ENCODE measurements at regions not wholly inside any gene's neighbourhood (a gene's known extent, or its start where the extent isn't known, plus 50 kb on each side); places are given as distances from the start of the nearest gene placed in this dataset.
A peak's percentile ranks its signal among the peaks of the same experiment; 100 is the strongest.

GRCh38 chr7:129366-130221 is 62.8 kb upstream of the FAM20C start:
- POLR2A ChIA-PET = no interaction called here

GRCh38 chr7:130222-130572 is 62.2 kb upstream of the FAM20C start:
- no peak overlapping the region for H3K4me3 ChIP-seq (ENCODE audit: low read depth, low read length)

More at GRCh38 chr7:129366-130221, 62.8 kb upstream of the FAM20C start:
- Histone ChIP-seq H3K9me3 (ENCODE audit: control insufficient read depth, insufficient read depth, low read length) (peaks cover 6% of the 10 kb centered on the region; the same call in 1 of the 2 replicates), H3K27me3 (ENCODE audit: control insufficient read depth, insufficient read depth, low read length) (no peaks in the 10 kb centered on the region), H3K27ac (ENCODE audit: low read depth, low read length) (peak overlapping the region; percentile 12), H3K4me3 (ENCODE audit: low read depth, low read length) (peak overlapping the region; percentile 22; the same call in 1 of the 2 replicates)
- no peak for TF ChIP-seq CTCF (IDR thresholded peaks at IDR 0.05; ENCODE audit: low read depth, low read length)
- no peak for DNase-seq (ENCODE audit: low read depth, low spot score)
- CTCF ChIA-PET = interaction anchor here (0.6 kb wide), 1 partner anchor 71 kb away, joined by 3 read pairs; no protein-coding TSS in a partner anchor

DNA sequence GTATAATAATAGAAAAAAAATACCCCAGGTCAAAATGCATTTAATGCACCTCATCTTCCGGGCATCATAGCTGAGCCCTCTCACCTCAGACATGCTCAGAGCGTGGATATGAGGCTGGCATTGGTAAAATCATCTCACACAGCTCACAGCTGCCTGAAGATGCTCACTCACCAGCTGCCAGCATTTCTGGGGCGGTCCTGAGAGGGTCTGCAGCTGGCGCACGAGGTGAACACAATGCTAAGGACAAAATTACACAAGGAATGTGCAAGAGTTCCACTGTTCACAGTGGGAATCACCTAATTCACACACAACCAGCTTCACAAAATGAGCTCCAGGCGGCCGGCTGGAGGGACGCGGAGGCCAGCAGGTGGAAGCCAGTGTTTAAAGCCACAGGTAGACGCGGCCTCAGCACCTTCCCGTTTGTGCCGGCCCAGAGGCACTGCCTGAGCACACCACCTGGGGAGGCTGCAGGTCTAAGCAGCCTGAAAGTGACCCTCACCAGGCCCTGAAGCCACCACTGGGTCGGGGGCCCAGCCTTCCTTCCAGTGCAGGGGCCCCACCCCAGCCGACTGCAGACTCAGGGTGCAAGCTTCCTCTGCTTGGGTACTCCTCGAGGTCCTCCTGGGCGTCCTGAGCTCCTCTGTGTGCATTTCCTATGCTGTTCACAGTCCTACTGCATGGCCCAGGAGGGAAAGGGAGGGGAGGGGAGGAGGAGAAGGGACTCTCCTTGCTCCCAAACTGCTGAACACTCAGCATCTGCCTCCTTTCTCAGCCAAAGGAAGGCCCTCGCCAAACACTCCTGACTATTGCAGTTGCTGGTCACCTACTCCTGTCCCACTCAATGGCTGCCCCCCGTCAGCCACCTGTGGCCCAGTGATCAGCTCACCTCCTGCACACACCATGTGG is 61.2 kb upstream of the FAM20C start:
- POLR2A ChIA-PET = interaction anchor here (0.5 to 0.6 kb wide), 2 partner anchors 25 to 613 kb away, joined by 3 to 5 read pairs; no protein-coding TSS in a partner anchor
- no peak for TF ChIP-seq CTCF (IDR thresholded peaks at IDR 0.05; ENCODE audit: low read depth, low read length)
- Histone ChIP-seq H3K27ac (ENCODE audit: low read depth, low read length) (no peak overlapping the region), H3K9me3 (ENCODE audit: control insufficient read depth, insufficient read depth, low read length) (peaks cover 6% of the 10 kb centered on the region; the same call in 1 of the 2 replicates), H3K27me3 (ENCODE audit: control insufficient read depth, insufficient read depth, low read length) (no peaks in the 10 kb centered on the region), H3K4me3 (ENCODE audit: low read depth, low read length) (no peak overlapping the region)
- no peak for DNase-seq (ENCODE audit: low read depth, low spot score)
- CTCF ChIA-PET = no interaction called here

More at GRCh38 chr7:130222-130572, 62.2 kb upstream of the FAM20C start:
- no peak for DNase-seq (ENCODE audit: low read depth, low spot score)
- CTCF ChIA-PET = interaction anchor here (0.6 kb wide), 1 partner anchor 72 kb away, joined by 3 read pairs; no protein-coding TSS in a partner anchor
- TF ChIP-seq CTCF (IDR thresholded peaks at IDR 0.05; ENCODE audit: low read depth, low read length) = no peak
- Histone ChIP-seq H3K27me3 (ENCODE audit: control insufficient read depth, insufficient read depth, low read length) (no peaks in the 10 kb centered on the region), H3K27ac (ENCODE audit: low read depth, low read length) (no peak overlapping the region), H3K9me3 (ENCODE audit: control insufficient read depth, insufficient read depth, low read length) (peaks cover 6% of the 10 kb centered on the region; the same call in 1 of the 2 replicates)
- POLR2A ChIA-PET = interaction anchor here (0.5 kb wide), 1 partner anchor 613 kb away, joined by 5 read pairs; no protein-coding TSS in a partner anchor

DNA sequence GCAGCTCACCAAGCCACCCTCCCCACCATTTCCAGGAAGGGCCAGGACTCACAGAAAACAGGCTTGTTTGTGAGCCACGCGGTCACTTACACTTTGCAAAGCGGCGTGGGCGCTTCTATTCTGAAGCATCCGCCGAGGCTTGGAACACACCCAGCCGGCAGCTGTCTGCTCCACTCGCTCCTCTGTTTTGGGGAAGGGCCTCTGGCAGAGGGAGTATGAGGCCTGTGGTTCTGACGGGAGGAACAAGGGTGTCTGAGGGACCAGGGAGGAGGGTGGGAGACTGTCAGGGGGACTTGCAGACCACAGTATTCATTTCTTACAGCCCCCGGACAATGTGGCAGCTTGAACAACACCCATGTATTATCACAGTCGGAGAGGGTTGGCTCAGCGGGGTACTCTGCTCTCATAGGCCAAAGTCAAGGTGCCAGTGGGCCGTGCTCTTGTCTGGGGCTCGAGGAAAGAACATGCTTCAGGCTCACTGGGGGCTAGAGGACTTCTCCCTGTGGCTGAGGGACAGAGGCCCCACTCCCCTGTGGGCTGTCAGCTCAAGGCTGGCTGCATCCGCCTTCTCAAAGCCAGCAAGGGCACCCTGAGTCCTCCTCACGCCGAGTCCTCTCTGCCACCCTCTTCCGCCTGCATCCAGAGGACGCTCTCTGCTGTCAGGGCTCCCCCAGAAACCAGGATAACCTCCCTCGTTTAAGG is 60.4 kb upstream of the FAM20C start:
- Histone ChIP-seq H3K27ac (ENCODE audit: low read depth, low read length) (no peak overlapping the region), H3K27me3 (ENCODE audit: control insufficient read depth, insufficient read depth, low read length) (peaks cover 2% of the 10 kb centered on the region), H3K9me3 (ENCODE audit: control insufficient read depth, insufficient read depth, low read length) (peaks cover 6% of the 10 kb centered on the region; the same call in 1 of the 2 replicates), H3K4me3 (ENCODE audit: low read depth, low read length) (no peak overlapping the region)
- TF ChIP-seq CTCF (IDR thresholded peaks at IDR 0.05; ENCODE audit: low read depth, low read length) = no peak
- POLR2A ChIA-PET = interaction anchor here (1.2 kb wide), 1 partner anchor 17 kb away, joined by 3 read pairs; no protein-coding TSS in a partner anchor
- CTCF ChIA-PET = no interaction called here
- no peak for DNase-seq (ENCODE audit: low read depth, low spot score)
